Hepatocyte (in vitro differentiated cells): ENCODE measurements at regions not wholly inside any gene's neighbourhood (a gene's known extent, or its start where the extent isn't known, plus 50 kb on each side); places are given as distances from the start of the nearest gene placed in this dataset.

Experiments used
- CTCF ChIP-seq: fragments of 200-600 bp; sonication (generic); IDR thresholded peaks from 2 replicates; pipeline ENCODE4 v1.5.1; 2016; ENCODE audit warnings: antibody characterized with exemption, mild to moderate bottlenecking; ENCODE audit not compliant: poor library complexity
- EZH2 ChIP-seq: fragments of 200-600 bp; sonication (generic); IDR thresholded peaks from 2 replicates; pipeline ENCODE4 v1.6.1; 2016; ENCODE audit warnings: antibody characterized with exemption, mild to moderate bottlenecking, borderline replicate concordance
- EZH2phosphoT487 ChIP-seq: fragments of 200-600 bp; sonication (generic); IDR thresholded peaks from one replicate; pipeline ENCODE4 v1.6.1; 2018; ENCODE audit warnings: antibody characterized with exemption, mild to moderate bottlenecking, low read depth, moderate library complexity; ENCODE audit not compliant: unreplicated experiment, severe bottlenecking

- TF ChIP-seq CTCF, result no peak
- no peak for TF ChIP-seq EZH2
- TF ChIP-seq EZH2phosphoT487, result no peak
These were observed 77.3 kb upstream of the RPS23 start for GRCh38 chr5:82355496-82355895.
